ENCODE measurements at regions not wholly inside any gene's neighbourhood (a gene's known extent, or its start where the extent isn't known, plus 50 kb on each side); places are given as distances from the start of the nearest gene placed in this dataset.

- no peak for TF ChIP-seq CTCF (IDR thresholded peaks at IDR 0.05; ENCODE audit: insufficient read depth, low read length)
- TF ChIP-seq POLR2AphosphoS5 (IDR thresholded peaks at IDR 0.05; ENCODE audit: low read depth) = no peak
- no peak for TF ChIP-seq GABPA (IDR thresholded peaks at IDR 0.05; ENCODE audit: low read depth)
- no peak for TF ChIP-seq SPI1 (IDR thresholded peaks at IDR 0.05; ENCODE audit: borderline replicate concordance, low read depth)
- no peak for TF ChIP-seq REST (IDR thresholded peaks at IDR 0.05; ENCODE audit: insufficient replicate concordance, low read depth)
These were observed 66.2 kb upstream of the ARID5B start for GRCh38 chr10:61835069-61835945.
